Stimulated activated CD8-positive, alpha-beta memory T cell treated with anti-CD3 and anti-CD28 coated beads, Interleukin-15, amount 100 ng/mL, for 1 hour (primary cell): ENCODE measurements at regions not wholly inside any gene's neighbourhood (a gene's known extent, or its start where the extent isn't known, plus 50 kb on each side); places are given as distances from the start of the nearest gene placed in this dataset.

Source experiments
- DNase-seq: peaks from one replicate; pipeline ENCODE4 v3.0.0-alpha.2; 2020; ENCODE audit warnings: low read depth

GRCh38 chr18:24826605-24827004 is 366.2 kb downstream of the HRH4 start:
- no peak for DNase-seq

- DNase-seq = no peak
Observed at GRCh38 chr18:24827501-24827900, 367.1 kb downstream of the HRH4 start.

GRCh38 chr18:24831081-24831480 is 370.6 kb downstream of the HRH4 start:
- no peak for DNase-seq

GRCh38 chr18:24831871-24832665 is 371.6 kb downstream of the HRH4 start:
- DNase-seq = no peak

- DNase-seq = no peak
Observed at GRCh38 chr18:24835751-24836150, 375.3 kb downstream of the HRH4 start.

- no peak for DNase-seq
Observed at GRCh38 chr18:24837066-24837465, 376.6 kb downstream of the HRH4 start.

GRCh38 chr18:24840051-24840450 is 379.6 kb downstream of the HRH4 start:
- DNase-seq = no peak

GRCh38 chr18:24840640-24841039 is 380.2 kb downstream of the HRH4 start:
- DNase-seq = no peak

- no peak for DNase-seq
Observed at GRCh38 chr18:24841536-24841935, 381.1 kb downstream of the HRH4 start.

- no peak for DNase-seq
Observed at GRCh38 chr18:24843123-24843522, 382.7 kb downstream of the HRH4 start.

- DNase-seq = no peak
Observed at GRCh38 chr18:24846138-24846537, 385.7 kb downstream of the HRH4 start.

GRCh38 chr18:24850532-24850931 is 390.1 kb downstream of the HRH4 start:
- DNase-seq = no peak

- no peak for DNase-seq
Observed at GRCh38 chr18:24853076-24853475, 392.6 kb downstream of the HRH4 start.

GRCh38 chr18:24860978-24861680 is 400.7 kb downstream of the HRH4 start:
- DNase-seq = no peak

- DNase-seq = no peak
Observed at GRCh38 chr18:24862201-24862816, 401.9 kb downstream of the HRH4 start.

GRCh38 chr18:24868311-24868710 is 407.9 kb downstream of the HRH4 start:
- no peak for DNase-seq

GRCh38 chr18:24868760-24869237 is 408.4 kb downstream of the HRH4 start:
- no peak for DNase-seq

- no peak for DNase-seq
Observed at GRCh38 chr18:24869285-24869684, 408.8 kb downstream of the HRH4 start.

GRCh38 chr18:24875286-24875685 is 414.8 kb downstream of the HRH4 start:
- DNase-seq = no peak

- no peak for DNase-seq
Observed at GRCh38 chr18:24875777-24876176, 415.3 kb downstream of the HRH4 start.

GRCh38 chr18:24876266-24876665 is 415.8 kb downstream of the HRH4 start:
- no peak for DNase-seq

- no peak for DNase-seq
Observed at GRCh38 chr18:24877066-24877465, 416.6 kb downstream of the HRH4 start.

- no peak for DNase-seq
Observed at GRCh38 chr18:24877546-24877945, 417.1 kb downstream of the HRH4 start.
